ENCODE measurements at regions not wholly inside any gene's neighbourhood (a gene's known extent, or its start where the extent isn't known, plus 50 kb on each side); places are given as distances from the start of the nearest gene placed in this dataset.

- TF ChIP-seq CTCF (IDR thresholded peaks at IDR 0.05) (no peak), EZH2 (IDR thresholded peaks at IDR 0.05; ENCODE audit: borderline replicate concordance, insufficient read depth, low read depth, low read length, poor library complexity, severe bottlenecking) (no peak)
Measured at GRCh38 chr7:13327669-13328068, 640.2 kb downstream of the ARL4A start.
